ENCODE measurements at regions not wholly inside any gene's neighbourhood (a gene's known extent, or its start where the extent isn't known, plus 50 kb on each side); places are given as distances from the start of the nearest gene placed in this dataset.

DNA sequence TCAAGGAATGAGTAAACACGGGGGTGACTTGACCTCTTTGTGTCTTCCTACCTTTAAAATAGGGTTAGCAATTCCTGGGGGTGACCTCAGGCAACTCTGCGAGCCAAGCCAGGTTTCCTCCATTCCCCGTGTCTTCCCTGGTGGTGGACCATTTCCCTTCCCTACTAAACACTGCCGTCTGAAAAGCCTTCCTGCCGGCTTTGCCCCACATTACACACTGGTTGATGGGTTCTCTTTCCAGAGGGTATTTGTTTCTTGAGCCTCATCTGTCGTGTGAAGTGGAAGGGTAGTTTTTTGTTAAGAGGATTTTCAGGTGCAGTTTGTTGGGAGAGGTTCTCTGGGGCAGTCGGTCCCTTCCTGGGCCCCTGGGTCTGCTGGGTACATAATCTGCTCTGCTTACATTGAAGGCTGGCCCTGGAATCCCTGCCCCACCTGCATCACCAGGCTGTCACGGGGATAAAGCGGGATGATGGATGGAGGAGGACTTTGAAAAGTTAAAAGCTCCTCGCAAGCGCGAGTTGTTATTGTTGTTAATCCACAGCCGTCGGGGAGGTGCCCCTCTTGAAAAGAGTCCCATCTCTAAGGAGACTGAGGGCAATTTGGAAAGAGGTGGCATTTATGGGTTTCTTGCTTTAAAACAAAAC is 175.4 kb upstream of the SPRED2 start:
- no peak for TF ChIP-seq FOSL2 (IDR thresholded peaks at IDR 0.05; ENCODE audit: borderline replicate concordance, low read depth)
- no peak for TF ChIP-seq MAX (IDR thresholded peaks at IDR 0.05; ENCODE audit: low read depth)
- no peak for TF ChIP-seq RAD21 (IDR thresholded peaks at IDR 0.05; ENCODE audit: low read length)
- no peak for TF ChIP-seq FOXJ3 (CRISPR knock-in tag; IDR thresholded peaks at IDR 0.05)
- TF ChIP-seq REST (IDR thresholded peaks at IDR 0.05; ENCODE audit: low read depth, low read length) = no peak
- TF ChIP-seq CTCF (IDR thresholded peaks at IDR 0.05) = no peak
- no peak for TF ChIP-seq POLR2AphosphoS5 (IDR thresholded peaks at IDR 0.05; ENCODE audit: low read depth, low read length)
- no peak for TF ChIP-seq EP300 (IDR thresholded peaks at IDR 0.05; ENCODE audit: borderline replicate concordance in 1 of 2, low read depth in 1 of 2, low read length in 1 of 2)
- TF ChIP-seq FOXM1 (IDR thresholded peaks at IDR 0.05; ENCODE audit: low read depth) = no peak
- no peak for TF ChIP-seq TAF1 (IDR thresholded peaks at IDR 0.05; ENCODE audit: borderline replicate concordance, low read depth, low read length)
- no peak for TF ChIP-seq CHD2 (IDR thresholded peaks at IDR 0.05; ENCODE audit: low read length, partially characterized antibody)
